HG02981 (cell line): ENCODE measurements at regions not wholly inside any gene's neighbourhood (a gene's known extent, or its start where the extent isn't known, plus 50 kb on each side); places are given as distances from the start of the nearest gene placed in this dataset.
"Not testable (repeated sequence)": the region's sequence is repeated elsewhere in the genome, so short reads cannot be mapped to it uniquely, and the experiment has no call there.

Experiments
- ATAC-seq: cut with Tn5 transposase; IDR thresholded peaks from one replicate; pipeline ENCODE4 v1.9.1; 2021; ENCODE audit warnings: mild to moderate bottlenecking, moderate library complexity; ENCODE audit not compliant: unreplicated experiment

DNA sequence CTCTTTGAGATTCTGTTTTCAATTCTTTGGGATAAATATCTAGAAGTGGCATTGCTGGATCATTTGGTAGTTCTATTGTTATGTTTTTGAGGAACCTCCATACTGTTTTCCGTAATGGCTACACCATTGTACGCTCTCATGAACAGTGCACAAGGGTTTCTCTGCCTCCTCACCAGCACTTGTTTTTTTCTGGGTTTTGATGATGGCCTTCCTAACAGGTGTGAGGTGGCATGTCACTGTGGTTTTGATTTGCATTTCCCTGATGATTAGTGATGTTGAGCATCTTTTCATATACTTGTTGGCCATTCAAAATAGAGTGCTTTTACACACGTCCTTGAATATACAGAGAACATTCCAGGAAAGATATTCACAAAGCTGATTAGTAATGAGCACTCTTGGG lies 86.8 kb upstream of the ADORA2B start:
- not testable (repeated sequence) for ATAC-seq

DNA sequence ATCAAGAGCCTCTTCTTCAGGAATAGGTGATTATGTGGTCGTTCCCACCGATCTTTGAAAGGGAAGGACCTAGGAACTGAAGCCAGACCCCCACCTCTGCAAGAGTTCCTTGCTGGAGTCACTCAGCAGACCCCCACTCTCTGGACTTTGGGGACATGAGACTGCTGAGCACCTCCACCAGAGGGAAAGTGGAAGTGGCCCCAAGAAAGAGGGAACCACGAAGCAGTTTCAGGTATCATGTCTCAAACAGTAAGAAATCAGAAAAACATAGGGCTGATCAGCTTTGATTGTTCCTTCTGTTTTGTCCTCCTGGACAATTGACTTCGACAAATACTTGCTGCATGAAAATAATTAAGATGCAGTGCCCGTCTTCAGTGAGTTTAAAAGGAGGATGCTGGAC lies 84.2 kb upstream of the ADORA2B start:
- ATAC-seq, result not testable (repeated sequence)

DNA sequence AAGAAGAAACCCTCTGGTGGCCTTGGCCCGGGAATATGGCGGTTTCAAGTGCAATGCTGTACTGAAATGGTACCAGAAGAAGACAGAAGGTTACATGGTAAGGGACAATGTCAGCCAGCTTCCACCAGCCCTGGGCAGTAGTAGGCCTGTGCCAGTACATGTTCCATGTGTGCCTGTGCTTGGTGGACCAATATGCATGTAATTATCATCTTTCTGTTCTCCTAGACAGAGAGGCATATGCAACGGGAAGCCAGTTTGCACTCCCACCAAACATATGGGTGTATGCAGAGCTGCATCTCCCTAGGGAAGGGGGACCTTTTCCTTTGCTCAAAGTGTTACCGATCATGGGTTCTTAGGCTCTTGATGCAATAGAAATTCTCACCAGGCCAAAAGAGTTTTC lies 80.9 kb upstream of the ADORA2B start:
- not testable (repeated sequence) for ATAC-seq

DNA sequence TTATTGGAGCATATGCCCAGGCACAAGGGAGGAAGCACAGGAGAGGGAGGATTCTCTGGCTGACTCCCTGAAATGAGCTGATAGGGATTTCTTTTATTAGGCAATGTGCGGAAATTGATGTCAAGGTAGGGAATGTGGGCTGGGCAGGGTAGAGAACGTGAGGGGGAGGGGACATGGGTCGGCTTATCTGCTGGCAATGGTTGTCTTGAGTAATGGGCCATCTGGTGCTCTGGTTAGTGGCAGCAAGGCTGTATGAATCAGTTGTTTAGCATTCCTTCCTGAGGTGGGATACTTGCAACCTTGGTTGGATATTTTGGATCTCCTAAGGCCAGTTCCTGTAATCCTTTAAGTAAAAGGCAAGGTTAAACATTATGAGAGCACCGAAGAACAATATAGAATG lies 80.5 kb upstream of the ADORA2B start:
- ATAC-seq, result not testable (repeated sequence)

DNA sequence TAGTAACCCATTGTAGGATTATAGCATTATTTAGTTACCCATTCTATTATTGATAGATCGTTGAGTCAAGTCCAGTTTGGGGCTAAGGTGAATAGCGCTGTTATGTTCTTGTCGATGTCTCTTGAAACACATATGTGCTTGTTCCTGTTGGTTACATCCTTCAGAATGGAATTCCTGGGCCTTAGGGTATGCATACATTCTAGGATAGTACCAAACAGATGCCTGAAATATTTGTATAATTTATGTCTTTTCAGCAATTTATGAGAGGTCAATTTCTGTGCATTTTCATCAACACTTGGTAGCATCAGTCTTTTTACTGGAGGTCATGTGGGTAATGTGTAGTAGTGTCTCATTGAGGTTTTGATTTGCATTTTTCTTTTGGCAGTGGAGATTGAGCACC lies 78.9 kb upstream of the ADORA2B start:
- not testable (repeated sequence) for ATAC-seq

DNA sequence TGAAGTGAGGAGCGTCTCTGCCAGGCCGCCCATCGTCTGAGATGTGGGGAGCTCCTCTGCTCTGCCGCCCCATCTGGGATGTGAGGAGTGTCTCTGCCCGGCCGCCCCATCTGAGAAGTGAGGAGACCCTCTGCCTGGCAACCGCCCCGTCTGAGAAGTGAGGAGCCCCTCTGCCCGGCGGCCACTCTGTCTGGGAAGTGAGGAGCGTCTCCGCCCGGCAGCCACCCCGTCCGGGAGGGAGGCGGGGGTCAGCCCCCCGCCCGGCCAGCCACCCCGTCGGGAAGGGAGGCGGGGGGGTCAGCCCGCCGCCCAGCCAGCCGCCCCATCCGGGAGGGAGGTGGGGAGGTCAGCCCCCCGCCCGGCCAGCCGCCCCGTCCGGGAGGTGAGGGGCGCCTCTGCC lies 77.6 kb upstream of the ADORA2B start:
- not testable (repeated sequence) for ATAC-seq

DNA sequence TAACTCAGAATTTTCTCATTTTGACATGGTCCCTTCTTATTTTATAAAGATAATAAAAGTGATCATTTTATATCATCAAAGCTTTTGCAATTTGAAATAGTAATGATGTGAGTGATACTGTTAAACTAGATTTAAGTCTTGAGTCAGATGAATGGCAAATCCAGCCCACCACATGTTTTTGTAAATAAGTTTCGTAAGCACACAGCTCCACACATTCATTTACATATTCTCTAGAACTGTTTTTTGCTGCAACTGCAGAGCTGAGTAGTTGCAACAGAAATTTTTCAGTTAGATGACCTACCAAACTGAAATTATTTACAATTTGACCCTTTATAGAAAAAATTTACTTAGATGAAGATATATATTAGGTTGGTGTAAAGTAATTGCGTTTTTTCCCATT lies 75.1 kb upstream of the ADORA2B start:
- ATAC-seq, result not testable (repeated sequence)

DNA sequence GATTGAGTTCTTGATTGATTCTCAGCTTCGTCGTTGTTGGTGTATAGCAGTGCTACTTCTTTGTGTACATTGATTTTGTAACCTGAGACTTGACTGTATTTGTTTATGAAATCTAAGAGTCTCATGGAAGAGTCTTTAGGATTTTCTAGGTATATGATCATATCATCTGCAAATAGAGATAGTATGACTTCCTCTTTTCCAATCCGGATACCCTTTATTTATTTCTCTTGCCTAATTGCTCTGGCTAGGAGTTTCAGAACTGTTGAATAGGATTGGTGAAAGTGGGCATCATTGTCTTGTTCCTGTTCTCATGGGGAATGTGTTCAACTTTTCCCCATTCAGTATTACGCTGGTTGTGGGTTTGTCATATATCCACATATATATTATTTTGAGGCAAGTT lies 72.3 kb upstream of the ADORA2B start:
- not testable (repeated sequence) for ATAC-seq

DNA sequence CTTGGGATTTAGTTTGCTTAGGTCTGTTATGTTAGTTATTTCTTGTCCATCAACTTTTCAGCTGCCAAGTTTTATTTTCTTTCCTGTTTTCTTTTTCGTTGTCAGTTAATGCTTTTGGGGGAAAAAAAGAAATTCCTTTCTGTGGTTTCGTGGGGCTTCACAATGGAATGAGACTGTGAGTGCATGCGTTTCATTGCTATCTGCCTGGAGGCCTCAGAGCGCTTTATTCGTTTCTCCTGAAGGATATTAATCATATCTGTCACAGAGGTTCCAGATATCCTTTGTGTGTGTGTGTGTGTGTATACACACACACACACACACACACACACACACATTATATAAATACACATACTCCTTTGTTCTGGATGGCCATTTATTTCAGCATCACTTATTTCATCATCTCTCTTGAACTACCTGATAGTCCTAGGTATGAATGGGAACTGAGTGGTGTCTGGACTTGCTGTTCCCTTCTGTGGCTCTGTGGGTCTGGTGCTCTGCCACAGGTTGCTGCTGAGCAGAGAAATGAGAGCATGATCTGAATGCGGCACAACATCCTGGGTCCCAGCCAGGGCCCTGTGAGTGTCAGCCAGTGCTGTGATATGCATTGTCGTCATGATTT lies 66.9 kb upstream of the ADORA2B start:
- ATAC-seq, result not testable (repeated sequence)

DNA sequence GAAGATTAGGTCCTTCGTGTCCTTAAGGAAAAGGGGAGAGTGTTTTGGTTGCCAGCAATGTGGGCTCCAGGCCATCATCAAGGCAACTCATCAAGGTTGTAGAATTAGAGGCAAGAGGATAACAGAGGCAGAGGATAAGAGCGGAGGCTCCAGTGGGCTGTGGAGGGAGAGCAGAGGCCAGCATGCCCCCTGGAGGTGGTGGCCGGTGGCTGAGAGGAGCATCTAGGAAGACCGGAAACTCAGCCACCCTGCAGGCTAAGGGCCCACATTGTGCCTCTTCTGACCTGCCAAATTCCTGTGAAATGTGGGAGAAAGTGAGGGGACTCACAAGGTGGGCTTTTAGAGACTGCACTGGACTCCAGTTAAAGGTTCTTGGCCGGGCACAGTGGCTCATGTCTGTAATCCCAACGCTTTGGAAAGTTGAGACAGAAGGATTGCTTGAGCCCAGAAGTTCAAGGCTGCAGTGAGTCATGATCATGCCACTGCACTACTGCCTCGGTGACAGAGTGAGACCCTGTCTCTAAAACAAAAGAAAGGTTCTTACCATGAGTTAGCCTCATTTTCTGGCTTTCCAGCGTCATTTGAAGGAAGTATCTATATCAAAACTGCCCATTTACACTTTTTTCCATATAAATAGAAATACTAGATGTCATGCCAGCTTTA lies 62.7 kb upstream of the ADORA2B start:
- no peak for ATAC-seq

DNA sequence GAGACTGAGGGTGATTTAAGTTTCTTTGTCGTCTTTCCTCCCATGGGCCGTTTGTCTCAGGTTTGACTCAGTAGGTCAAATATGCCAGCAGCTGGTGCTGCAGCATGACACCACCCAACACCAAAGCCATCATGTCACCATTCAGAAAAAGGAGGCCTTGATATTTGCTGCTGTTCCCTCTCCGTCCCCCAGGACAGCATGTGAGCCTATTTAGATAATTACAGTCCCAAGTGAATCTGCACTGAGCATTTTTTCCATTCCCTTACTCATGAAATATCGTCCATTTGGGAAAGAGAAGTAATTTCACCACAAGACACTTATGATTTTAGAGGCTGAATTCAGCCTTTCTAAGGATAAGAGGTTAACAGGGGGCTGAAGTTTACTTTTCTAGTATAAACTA lies 62.2 kb upstream of the ADORA2B start:
- ATAC-seq, result no peak

DNA sequence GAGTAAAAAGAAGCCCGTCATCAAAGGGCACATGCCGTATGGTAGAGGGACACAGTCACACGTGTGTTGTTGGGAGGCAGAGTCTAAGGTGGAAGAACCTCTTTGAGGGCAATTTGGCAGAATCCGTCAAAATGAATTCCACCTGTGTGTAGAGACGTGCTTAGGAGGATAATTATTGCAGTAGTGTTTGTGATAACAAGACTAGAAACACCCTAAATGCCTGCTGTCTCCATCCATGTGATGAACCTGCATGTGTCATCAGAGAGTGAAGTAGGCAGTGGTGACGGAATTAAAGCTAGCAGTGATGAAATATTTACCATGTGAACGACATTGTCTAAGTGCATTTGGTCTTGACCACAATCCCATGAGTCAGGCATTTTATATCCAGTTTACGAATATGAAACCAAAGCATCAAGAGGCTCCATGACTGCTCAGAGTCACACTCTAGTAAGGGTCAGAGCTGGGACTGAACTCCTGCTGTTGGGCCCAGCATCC lies 61.3 kb upstream of the ADORA2B start:
- ATAC-seq, result no peak

DNA sequence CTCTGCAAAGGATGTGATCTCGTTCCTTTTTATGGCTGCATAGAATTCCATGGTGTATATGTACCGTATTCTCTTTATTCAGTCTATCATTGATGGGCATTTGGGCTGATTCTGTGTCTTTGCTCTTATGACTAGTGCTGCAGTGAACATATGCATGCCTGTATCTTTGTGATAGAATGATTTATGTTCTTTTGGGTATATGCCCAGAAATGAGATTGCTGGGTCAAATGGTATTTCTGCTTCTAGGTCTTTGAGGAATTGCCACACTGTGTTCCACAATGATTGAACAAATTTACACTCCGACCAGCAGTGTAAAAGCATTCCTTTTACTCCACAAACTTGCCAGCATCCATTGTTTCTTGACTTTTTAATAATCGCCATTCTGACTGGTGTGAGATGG lies 60.2 kb upstream of the ADORA2B start:
- ATAC-seq, result no peak

DNA sequence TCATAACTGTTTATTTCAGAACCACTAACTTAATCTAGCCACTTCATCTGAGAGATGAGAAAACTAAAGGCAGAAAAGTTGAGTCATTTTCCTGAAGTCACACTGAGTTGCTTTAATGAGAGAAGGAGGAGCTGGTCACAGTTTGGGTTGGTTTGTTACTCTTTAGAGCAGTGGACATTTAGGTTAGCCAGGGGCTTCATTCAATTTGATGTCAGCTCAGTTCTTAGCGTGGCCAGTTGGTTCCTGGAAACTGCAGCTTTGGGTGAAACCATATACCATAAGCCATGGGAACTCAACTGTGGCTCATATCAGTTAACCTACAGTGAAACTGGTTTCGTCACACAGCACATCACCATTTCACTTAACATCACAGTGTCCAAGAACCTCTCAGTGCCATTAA lies 59.2 kb upstream of the ADORA2B start:
- ATAC-seq, result no peak

DNA sequence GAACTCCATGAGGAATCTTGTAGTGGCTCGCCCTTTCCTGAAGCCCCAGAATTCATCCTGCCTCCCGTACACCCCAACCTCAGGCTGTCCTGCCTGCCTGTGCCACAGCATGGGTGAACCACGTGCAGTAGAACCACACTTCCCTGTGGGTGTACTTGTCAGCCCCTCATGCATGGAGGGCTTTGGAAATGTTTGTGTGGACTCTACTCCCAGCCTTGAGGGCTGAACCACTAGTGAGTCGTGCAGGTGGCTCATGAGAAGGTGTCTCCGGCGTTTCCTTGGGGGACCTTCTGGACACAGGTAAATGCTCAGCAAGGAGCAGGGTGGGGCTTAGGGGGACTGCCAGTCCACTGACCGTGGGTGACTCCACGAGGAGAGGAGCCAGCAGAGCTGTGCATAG lies 58.7 kb upstream of the ADORA2B start:
- ATAC-seq, result no peak

DNA sequence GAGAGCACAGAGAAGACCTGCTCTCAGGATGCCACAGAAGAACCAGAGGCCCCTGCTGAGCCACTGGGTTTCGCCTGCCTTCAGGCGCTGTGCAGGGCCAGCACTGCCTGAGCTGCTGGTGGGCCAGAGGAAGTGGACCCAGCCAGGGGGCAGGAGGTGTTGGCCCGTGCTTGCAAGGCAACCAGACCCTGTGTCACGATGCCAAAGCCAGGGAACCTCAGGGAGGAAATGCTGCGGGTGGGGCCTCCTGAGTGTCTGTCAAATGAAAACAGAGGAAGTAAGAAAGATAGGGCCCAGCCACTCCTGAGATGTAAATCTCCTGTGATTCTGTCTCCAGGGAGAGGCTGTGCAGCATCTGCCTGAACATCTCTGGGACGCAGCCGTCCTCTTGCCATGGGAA lies 58.1 kb upstream of the ADORA2B start:
- ATAC-seq, result no peak

DNA sequence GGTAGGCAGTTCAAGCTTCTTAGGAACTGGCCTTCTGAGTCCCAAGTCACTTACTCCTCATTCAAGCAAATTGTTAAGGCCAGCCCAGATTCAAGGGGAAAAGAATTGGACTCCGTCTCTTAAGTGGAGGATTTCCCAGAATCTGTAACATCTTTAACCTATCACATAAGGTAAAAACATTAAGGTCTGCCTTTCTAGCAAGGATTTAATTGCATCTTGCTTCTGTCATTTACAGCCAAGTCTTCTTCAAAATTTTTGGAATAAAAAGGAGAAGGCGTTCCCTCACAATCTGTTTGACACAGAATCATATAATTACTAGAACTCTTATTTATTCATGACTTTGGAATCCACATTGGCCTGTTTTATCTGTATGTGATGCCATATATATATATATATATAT lies 56.5 kb upstream of the ADORA2B start:
- ATAC-seq, result no peak

DNA sequence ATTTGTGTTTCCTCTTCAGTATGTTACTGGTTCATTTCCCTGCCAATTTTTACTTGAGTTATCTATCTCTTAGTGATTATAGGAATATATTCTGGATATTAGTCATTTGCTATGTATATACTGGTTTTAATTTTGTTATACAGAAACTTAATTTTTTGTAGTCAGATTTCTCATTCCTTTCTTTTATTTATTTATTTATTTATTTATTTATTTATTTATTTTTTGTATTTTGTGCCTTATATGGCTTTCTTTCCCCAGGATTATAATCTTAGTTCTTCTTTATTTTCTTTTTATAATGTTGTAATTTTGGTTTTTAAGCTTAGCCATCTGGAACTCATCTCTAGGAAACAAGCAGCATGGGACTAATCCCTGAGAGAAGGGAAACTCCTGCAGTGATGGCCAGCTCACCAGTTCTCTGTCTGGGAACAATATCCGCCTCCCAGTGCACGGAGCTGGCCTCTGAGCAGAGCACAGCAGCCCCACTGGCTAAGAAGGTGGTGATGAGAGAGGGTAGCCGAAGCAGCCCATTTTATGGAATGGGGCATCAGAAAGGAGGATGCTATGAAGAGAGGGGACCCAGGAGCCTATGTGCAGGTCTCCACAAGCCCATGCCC lies 54.5 kb upstream of the ADORA2B start:
- ATAC-seq, result no peak

DNA sequence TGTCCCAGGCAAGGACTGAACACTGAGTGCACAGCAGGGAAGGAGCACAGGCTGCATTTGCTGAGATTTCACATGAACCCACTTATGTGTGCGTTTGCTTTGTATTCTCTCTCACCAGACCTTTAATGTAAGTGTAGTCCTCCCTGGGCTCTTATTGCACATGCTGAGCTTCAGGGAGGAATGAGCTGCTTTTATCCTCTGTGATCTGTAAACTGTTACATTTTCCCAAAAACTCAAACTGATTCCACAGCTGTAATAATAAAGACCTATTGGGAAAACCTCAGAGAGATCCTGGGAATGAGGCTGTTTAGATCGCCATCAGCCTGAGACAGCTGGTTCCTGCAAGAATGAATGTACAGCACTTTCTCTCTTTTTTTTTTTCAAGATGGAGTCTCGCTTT lies 53.6 kb upstream of the ADORA2B start:
- ATAC-seq, result no peak

DNA sequence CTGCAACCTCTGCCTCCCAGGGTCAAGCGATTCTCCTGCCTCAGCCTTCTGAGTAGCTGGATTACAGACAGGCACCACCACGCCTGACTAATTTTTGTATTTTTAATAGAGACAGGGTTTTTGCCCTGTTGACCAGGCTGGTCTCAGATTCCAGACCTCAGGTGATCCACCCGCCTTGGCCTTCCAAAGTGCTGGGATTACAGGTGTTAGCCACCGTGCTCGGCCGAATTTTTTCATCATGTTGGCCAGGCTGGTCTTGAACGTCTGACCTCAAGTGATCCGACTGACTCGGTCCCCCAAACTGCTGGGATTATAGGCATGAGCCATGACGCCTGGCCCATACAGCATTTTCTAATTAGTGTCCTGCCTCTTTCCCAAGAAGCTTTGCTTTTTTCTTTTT lies 52.7 kb upstream of the ADORA2B start:
- no peak for ATAC-seq

DNA sequence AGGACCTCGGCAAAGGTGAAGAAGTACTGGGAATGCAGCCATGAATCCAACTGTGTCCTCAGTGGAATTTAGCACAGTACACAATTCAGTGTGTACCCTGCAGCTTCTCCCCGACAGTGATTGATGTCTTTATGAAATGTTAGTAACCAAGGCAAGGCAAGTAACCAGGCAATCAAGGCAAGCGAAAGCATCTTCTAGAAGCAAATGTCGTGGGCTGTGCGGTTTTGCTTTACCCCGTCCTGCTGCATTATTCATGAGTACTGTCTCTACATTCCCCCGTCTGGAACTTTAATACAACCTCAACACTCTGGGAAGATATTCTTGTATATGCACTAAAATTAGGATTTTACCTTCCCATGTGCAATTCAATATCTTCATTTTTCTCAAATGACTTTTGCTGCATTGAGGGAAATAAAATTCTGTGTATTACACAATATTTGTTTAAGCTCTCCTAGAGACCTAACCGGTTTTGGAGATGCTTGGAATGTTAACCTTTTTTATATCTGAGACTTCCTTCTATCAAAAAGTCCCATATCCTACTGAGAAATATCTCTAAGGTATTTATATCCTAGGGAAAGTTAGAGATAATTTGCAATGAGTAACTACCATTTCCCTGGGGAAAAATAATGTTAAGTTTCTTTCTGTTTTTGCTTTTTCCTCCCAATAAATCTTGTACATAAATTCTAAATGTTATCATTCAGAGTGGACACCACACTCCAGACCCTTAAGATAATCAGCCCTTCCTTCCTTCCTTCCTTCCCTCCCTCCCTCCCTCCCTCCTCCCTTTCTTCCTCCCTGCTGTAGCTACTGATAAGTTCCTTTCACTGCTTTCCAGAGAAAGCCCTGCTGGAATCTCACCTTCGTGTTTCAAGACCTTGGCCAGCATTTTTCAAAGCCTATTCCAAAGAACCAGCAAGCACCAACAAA lies 51.9 kb upstream of the ADORA2B start:
- ATAC-seq, result no peak
